ENCODE measurements at regions not wholly inside any gene's neighbourhood (a gene's known extent, or its start where the extent isn't known, plus 50 kb on each side); places are given as distances from the start of the nearest gene placed in this dataset.
A peak's percentile ranks its signal among the peaks of the same experiment; 100 is the strongest.

GRCh38 chr2:226477221-226478108 is 322.2 kb downstream of the IRS1 start:
- Histone ChIP-seq H2BK5ac (ENCODE audit: insufficient read length, low read length) (no peak overlapping the region), H3K79me1 (ENCODE audit: insufficient read depth, low read depth, low read length, poor library complexity, severe bottlenecking) (no peaks in the 10 kb centered on the region), H3K14ac (ENCODE audit: insufficient read depth, low read length) (no peak overlapping the region), H3K79me2 (ENCODE audit: insufficient read depth, low read length) (no peaks in the 10 kb centered on the region), H3K23me2 (ENCODE audit: insufficient read length, low read depth, low read length, poor library complexity, severe bottlenecking) (no peaks in the 10 kb centered on the region), H3K27me3 (ENCODE audit: insufficient read depth, low read length) (no peaks in the 10 kb centered on the region), H4K5ac (ENCODE audit: insufficient read length, low read depth, low read length) (no peak overlapping the region), H3T11ph (ENCODE audit: low read length) (no peak overlapping the region), H2AFZ (ENCODE audit: low read length) (peak overlapping the region; percentile 48), H2BK12ac (ENCODE audit: insufficient read length, low read depth, low read length) (peak overlapping the region; percentile 29), H3K4ac (ENCODE audit: low read depth, low read length) (no peak overlapping the region), H3K18ac (ENCODE audit: insufficient read length, low read depth, low read length) (no peak overlapping the region), H4K20me1 (ENCODE audit: control insufficient read depth, insufficient read depth, insufficient read length) (no peaks in the 10 kb centered on the region), H3K27ac (ENCODE audit: insufficient read length, low read depth, low read length) (no peak overlapping the region), H3K4me1 (ENCODE audit: insufficient read depth, low read length) (no peaks in the 10 kb centered on the region; the same call in 1 of the 2 replicates), H3K23ac (ENCODE audit: insufficient read length, low read depth, low read length) (no peak overlapping the region), H3K9me3 (ENCODE audit: control insufficient read depth, low read depth, low read length) (no peaks in the 10 kb centered on the region), H3K9ac (ENCODE audit: extremely low read depth, insufficient read length, low read length) (no peak overlapping the region), H2BK20ac (ENCODE audit: low read depth, low read length, poor library complexity, severe bottlenecking) (no peak overlapping the region), H2BK120ac (ENCODE audit: low read depth, low read length, poor library complexity, severe bottlenecking) (no peak overlapping the region), H2AK5ac (ENCODE audit: insufficient read length, low read length) (no peak overlapping the region), H2BK15ac (ENCODE audit: low read depth, low read length) (no peak overlapping the region), H4K91ac (ENCODE audit: insufficient read length, low read depth, low read length) (no peak overlapping the region), H3K56ac (ENCODE audit: insufficient read length, low read depth, low read length) (no peak overlapping the region), H3K4me2 (ENCODE audit: insufficient read depth, insufficient read length, low read length) (no peak overlapping the region), H4K8ac (replicated peaks; ENCODE audit: insufficient read length, low read depth, low read length) (no peak overlapping the region)
- peaks cover 0 to 4% of the 10 kb centered on the region in 2 experiments; a peak in 2 of 5 replicates for H3K9me3 Mint-ChIP-seq
- TF ChIP-seq CTCF (conservative IDR thresholded peaks at IDR 0.05) = no peak
- peaks cover 32 to 45% of the 10 kb centered on the region in 2 experiments for H3K4me1 Mint-ChIP-seq
- no peak overlapping the region for H3K4me3 Mint-ChIP-seq
- H3K27ac Mint-ChIP-seq = peak overlapping the region in 2 of 3 experiments; percentile 61 to 65; a peak in 3 of 7 replicates
- no peak for DNase-seq
- H3K36me3 Mint-ChIP-seq (ENCODE audit: insufficient read depth in 1 of 3, low read depth in 3 of 3) = peaks cover 0 to 9% (median 2%) of the 10 kb centered on the region in 3 experiments; a peak in 4 of 7 replicates
- H3K27me3 Mint-ChIP-seq (ENCODE audit: low read depth) = no peaks in the 10 kb centered on the region; the same call in 1 of the 2 replicates
- WGBS (ENCODE audit: extremely low coverage, insufficient read length, low lambda C conversion rate) = no CpG with 5 or more reads among the region's 10 CpGs

Data from H9 (cell line).